Suprapubic skin (tissue), 4 donors: ENCODE measurements at regions not wholly inside any gene's neighbourhood (a gene's known extent, or its start where the extent isn't known, plus 50 kb on each side); places are given as distances from the start of the nearest gene placed in this dataset.

Experiments
- DNase-seq, 2 donors: peaks; one replicate each; pipeline ENCODE4 v3.0.0-alpha.2; 2019; ENCODE audit warnings: low spot score in 2 of 2
- H3K27ac ChIP-seq: fragments of 200-600 bp; sonication (generic); one replicate; pipeline ENCODE4 v1.5.1; 2019
- H3K27me3 ChIP-seq: fragments of 200-600 bp; sonication (generic); one replicate; pipeline ENCODE4 v1.5.1; 2019
- H3K36me3 ChIP-seq: fragments of 200-600 bp; sonication (generic); one replicate; pipeline ENCODE4 v1.5.1; 2019
- H3K4me1 ChIP-seq: fragments of 200-600 bp; sonication (generic); one replicate; pipeline ENCODE4 v1.5.1; 2019
- H3K4me3 ChIP-seq: fragments of 200-600 bp; sonication (generic); one replicate; pipeline ENCODE4 v1.5.1; 2019; ENCODE audit warnings: mild to moderate bottlenecking
- H3K9me3 ChIP-seq: fragments of 200-600 bp; sonication (generic); one replicate; pipeline ENCODE4 v1.5.1; 2019
- CTCF ChIP-seq, 2 donors: fragments of 200-600 bp in 1 of 2; fragments of 450-650 bp in 1 of 2; sonication (generic) in 1 of 2; IDR thresholded peaks; one replicate each; pipeline ENCODE4 v1.5.1; 2016 to 2019; ENCODE audit warnings: antibody characterized with exemption in 2 of 2, mild to moderate bottlenecking in 1 of 2, moderate library complexity in 1 of 2
- EP300 ChIP-seq: sonication (generic); formaldehyde crosslinking; IDR thresholded peaks from one replicate; pipeline ENCODE4 v1.6.1; 2017; ENCODE audit warnings: antibody characterized with exemption
- POLR2A ChIP-seq, 2 donors: fragments of 450-650 bp; IDR thresholded peaks; one replicate each; pipeline ENCODE4 v1.6.1; 2017; ENCODE audit warnings: antibody characterized with exemption in 2 of 2, mild to moderate bottlenecking in 2 of 2, moderate library complexity in 2 of 2
- POLR2AphosphoS5 ChIP-seq, 3 donors: sonication (generic); formaldehyde crosslinking; IDR thresholded peaks; one replicate each; pipeline ENCODE4 v1.6.1; 2017; ENCODE audit warnings: antibody characterized with exemption in 3 of 3
- WGBS: methylation state at CpG from one replicate; pipeline ENCODE4 v1.1.5; 2018; 5-methylcytosine and 5-hydroxymethylcytosine counted together

- Histone ChIP-seq H3K9me3 (no peaks in the 10 kb centered on the region), H3K27ac (no peak overlapping the region), H3K27me3 (no peaks in the 10 kb centered on the region), H3K4me1 (peaks cover under 1% of the 10 kb centered on the region), H3K4me3 (no peak overlapping the region), H3K36me3 (no peaks in the 10 kb centered on the region)
- no peak for DNase-seq
- TF ChIP-seq CTCF (IDR thresholded peaks at IDR 0.05) = no peak
- TF ChIP-seq POLR2AphosphoS5 (IDR thresholded peaks at IDR 0.05) = no peak
- TF ChIP-seq EP300 = no peak
- no peak for TF ChIP-seq POLR2A (IDR thresholded peaks at IDR 0.05)
Observed at GRCh38 chr13:73590795-73591194, 532.0 kb downstream of the KLF5 start.

- DNase-seq = no peak
- TF ChIP-seq POLR2A (IDR thresholded peaks at IDR 0.05) (no peak), POLR2AphosphoS5 (IDR thresholded peaks at IDR 0.05) (no peak), CTCF (IDR thresholded peaks at IDR 0.05) (no peak), EP300 (no peak)
- Histone ChIP-seq H3K4me1 (peaks cover 4% of the 10 kb centered on the region), H3K27ac (peak overlapping the region; percentile 17), H3K9me3 (no peaks in the 10 kb centered on the region), H3K36me3 (no peaks in the 10 kb centered on the region), H3K4me3 (no peak overlapping the region), H3K27me3 (no peaks in the 10 kb centered on the region)
- 94% methylated on average over 2 of the region's 2 CpGs for WGBS
Observed at GRCh38 chr13:73585236-73585635, 526.4 kb downstream of the KLF5 start.

- 78% methylated on average over 3 of the region's 3 CpGs for WGBS
- Histone ChIP-seq H3K27me3 (no peaks in the 10 kb centered on the region), H3K4me3 (no peak overlapping the region), H3K27ac (no peak overlapping the region), H3K4me1 (peaks cover 4% of the 10 kb centered on the region), H3K36me3 (no peaks in the 10 kb centered on the region), H3K9me3 (no peaks in the 10 kb centered on the region)
- DNase-seq = no peak
- TF ChIP-seq CTCF (IDR thresholded peaks at IDR 0.05) (no peak), POLR2A (IDR thresholded peaks at IDR 0.05) (no peak), EP300 (no peak), POLR2AphosphoS5 (IDR thresholded peaks at IDR 0.05) (no peak)
Observed at GRCh38 chr13:73583331-73583730, 524.5 kb downstream of the KLF5 start.

- no peak for DNase-seq
- WGBS = 87% methylated on average over 3 of the region's 3 CpGs
- Histone ChIP-seq H3K27ac (no peak overlapping the region), H3K4me1 (peaks cover 5% of the 10 kb centered on the region), H3K27me3 (no peaks in the 10 kb centered on the region), H3K9me3 (no peaks in the 10 kb centered on the region), H3K36me3 (no peaks in the 10 kb centered on the region), H3K4me3 (no peak overlapping the region)
- TF ChIP-seq EP300 = no peak
- TF ChIP-seq POLR2A (IDR thresholded peaks at IDR 0.05) = no peak
- TF ChIP-seq CTCF (IDR thresholded peaks at IDR 0.05) = no peak
- no peak for TF ChIP-seq POLR2AphosphoS5 (IDR thresholded peaks at IDR 0.05)
Observed at GRCh38 chr13:73580513-73581267, 521.9 kb downstream of the KLF5 start.

GRCh38 chr13:73579574-73580274 is 520.9 kb downstream of the KLF5 start:
- no peaks in the 10 kb centered on the region for H3K36me3 ChIP-seq
- no peak overlapping the region for H3K4me3 ChIP-seq
- TF ChIP-seq CTCF (IDR thresholded peaks at IDR 0.05) (no peak), POLR2A (IDR thresholded peaks at IDR 0.05) (no peak), POLR2AphosphoS5 (IDR thresholded peaks at IDR 0.05) (no peak), EP300 (no peak)
- H3K27ac ChIP-seq = no peak overlapping the region
- no peak for DNase-seq
- H3K9me3 ChIP-seq = no peaks in the 10 kb centered on the region
- no peaks in the 10 kb centered on the region for H3K27me3 ChIP-seq
- 76% methylated on average over 2 of the region's 2 CpGs for WGBS
- peaks cover 3% of the 10 kb centered on the region for H3K4me1 ChIP-seq
